Middle frontal gyrus (tissue), 1 donor: ENCODE measurements at regions not wholly inside any gene's neighbourhood (a gene's known extent, or its start where the extent isn't known, plus 50 kb on each side); places are given as distances from the start of the nearest gene placed in this dataset.

ENCODE experiments used
- DNase-seq: peaks from one replicate; pipeline ENCODE4 v3.0.0-alpha.2; 2015; ENCODE audit warnings: low spot score; ENCODE audit errors: extremely low spot score

DNA sequence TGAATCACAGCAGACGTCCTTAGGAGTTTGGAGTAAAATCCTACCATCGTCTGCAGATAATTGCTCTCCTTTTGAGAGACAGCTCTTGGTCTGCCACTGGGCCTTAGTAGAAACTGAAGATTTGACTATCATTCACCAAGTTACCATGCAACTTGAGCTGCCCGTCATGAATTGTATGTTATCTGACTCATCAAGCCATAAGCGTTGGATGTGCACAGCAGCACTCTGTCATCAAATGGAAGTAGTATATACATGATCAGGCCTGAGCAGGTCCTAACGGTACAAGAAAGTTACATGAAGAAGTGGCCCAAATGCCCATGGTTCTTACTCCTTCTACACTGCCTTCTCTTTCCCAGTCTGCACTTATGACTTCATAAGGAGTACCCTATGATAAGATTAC is 317.8 kb downstream of the GPATCH2 start:
- DNase-seq = no peak

- DNase-seq = no peak
These were observed 319.1 kb downstream of the GPATCH2 start for GRCh38 chr1:217311766-217312165.

- DNase-seq = no peak
These were observed 319.6 kb downstream of the GPATCH2 start for GRCh38 chr1:217311269-217311668.

- DNase-seq = no peak
These were observed 349.6 kb downstream of the GPATCH2 start for GRCh38 chr1:217281332-217281731.

- DNase-seq = no peak
These were observed 355.1 kb downstream of the GPATCH2 start for GRCh38 chr1:217275655-217276398.

GRCh38 chr1:217274927-217275654 is 355.8 kb downstream of the GPATCH2 start:
- DNase-seq = no peak

DNA sequence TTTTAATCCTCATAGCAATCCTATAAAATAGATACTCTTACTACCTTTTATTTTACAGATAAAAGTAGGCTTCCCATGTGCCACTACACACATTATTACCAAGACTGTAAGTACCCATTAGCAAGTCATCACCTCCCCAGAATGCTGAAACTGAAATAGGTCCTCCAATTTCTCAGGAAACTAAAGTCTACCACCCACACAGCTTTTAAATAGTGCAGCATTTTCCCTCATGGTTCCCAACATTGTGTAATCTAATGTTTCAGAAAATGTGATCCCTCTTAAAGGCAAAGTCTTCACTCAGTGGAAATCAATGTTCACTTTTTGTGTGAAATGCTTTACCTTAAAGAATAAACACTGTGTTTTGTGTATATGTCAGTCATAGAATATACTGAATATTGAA is 356.5 kb downstream of the GPATCH2 start:
- no peak for DNase-seq

DNA sequence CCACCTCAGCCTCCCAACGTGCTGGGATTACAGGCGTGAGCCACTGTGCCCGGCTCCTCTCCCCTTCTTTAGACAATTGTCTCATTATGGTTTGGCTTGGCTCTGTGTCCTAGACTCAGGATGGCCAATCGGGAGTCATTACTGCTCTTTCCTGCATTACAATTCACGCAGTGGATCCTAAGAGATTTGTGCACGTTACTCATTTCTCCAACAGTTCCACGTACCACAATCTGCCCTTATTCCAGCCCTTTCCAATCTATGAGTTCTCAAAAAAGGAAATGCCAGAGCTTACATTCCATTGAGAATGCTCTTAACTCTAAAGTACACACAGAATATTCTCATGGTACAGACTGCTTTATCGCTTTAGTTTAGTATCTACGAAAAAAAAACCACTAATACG is 357.0 kb downstream of the GPATCH2 start:
- no peak for DNase-seq

- DNase-seq = no peak
These were observed 358.5 kb downstream of the GPATCH2 start for GRCh38 chr1:217272385-217272784.

GRCh38 chr1:217270101-217270500 is 360.8 kb downstream of the GPATCH2 start:
- no peak for DNase-seq

GRCh38 chr1:217268058-217268457 is 362.8 kb downstream of the GPATCH2 start:
- DNase-seq = no peak

DNA sequence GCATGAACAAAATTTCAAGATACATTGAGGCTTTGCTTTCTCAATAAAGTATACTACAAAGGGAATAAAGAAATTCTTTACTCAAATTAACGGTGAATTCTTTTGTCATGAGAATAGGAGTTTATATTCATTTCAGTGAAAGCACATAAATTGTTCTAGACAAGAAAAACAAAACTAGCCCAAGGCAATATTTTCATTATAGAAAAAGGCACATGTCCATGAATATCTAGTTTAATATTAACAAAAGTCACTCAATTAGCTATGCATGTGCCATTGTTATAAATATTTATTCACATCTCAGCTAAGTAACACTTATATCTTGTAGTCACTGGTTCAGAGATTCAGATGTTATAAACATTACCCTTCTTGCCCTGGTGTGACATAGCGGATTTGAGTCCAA is 369.3 kb downstream of the GPATCH2 start:
- DNase-seq = no peak

DNA sequence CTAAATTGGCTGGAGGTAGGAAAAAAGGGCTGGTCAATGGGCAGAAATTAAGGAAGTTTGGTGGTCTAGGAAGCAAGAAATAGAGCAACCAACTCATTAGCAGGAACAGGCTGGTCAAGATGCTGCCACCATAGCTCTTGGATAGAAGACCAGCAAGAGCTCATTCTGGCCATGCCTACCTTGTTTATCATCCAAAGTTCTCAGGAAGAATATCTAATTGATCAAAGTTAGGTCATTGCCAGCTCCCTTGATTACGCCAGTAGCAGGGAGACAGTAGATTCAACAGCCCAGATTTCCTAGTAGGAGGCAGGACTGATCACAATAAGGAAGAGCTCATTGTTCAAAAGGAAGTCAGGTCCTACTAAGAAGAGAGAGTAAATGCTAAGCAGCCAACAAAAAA is 370.2 kb downstream of the GPATCH2 start:
- no peak for DNase-seq

DNA sequence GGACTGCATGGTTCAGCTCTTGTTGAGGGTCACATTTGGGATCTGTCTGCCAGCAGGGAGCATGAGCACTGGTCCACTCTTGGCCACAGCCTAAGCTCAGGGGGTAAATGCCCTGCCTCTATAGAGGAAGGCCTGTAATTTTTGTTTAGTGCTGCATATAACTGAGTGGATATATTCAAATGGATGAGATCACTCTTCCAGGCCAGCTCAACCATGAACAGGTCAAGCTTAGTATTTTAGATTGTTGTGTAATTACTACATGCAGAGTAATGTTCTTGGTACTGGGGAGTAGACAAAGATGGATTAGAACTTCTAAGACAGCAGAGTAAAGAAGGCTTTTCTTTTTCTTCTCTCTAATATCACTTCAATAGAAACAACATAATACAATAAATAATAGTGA is 376.9 kb downstream of the GPATCH2 start:
- no peak for DNase-seq

GRCh38 chr1:217253351-217253750 is 377.5 kb downstream of the GPATCH2 start:
- no peak for DNase-seq

- no peak for DNase-seq
These were observed 379.8 kb downstream of the GPATCH2 start for GRCh38 chr1:217251121-217251520.

DNA sequence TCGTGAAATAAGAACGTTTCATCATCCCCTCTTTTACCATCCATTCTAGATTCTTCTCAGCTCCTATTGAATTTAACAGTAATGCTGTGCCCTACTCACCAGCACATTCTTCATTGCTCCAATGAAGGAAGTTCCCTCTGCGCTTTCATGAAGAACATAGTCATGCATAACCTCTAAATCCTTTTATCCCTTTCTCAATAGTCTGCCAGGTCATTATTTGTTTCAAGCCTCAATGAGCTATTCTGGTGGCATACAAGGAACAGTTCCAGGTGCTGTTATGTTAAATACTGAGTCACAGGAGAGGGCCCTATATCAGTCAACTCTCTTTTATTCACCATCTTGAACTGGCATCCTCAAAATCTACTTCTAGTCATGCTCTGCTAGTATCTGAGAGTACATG is 381.0 kb downstream of the GPATCH2 start:
- no peak for DNase-seq

DNA sequence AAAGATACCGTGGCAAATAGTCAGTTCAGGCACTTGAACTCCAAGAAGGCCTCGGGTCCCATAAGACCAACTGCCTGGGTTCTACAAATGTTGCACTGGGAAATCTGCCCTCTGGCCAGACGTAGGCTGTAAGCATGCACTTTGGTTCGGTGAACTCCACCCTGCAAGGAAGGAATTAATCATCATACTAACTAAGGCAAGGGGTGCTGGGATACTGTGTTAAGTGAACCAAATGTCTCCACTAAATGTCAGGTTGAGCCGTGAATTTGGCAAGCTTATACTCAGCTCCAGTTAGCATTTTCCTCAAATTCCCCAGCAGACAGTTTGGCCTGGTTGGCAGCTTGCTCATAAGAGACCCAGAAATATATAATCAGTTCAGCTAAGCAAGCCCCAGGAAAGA is 385.9 kb downstream of the GPATCH2 start:
- DNase-seq = no peak

DNA sequence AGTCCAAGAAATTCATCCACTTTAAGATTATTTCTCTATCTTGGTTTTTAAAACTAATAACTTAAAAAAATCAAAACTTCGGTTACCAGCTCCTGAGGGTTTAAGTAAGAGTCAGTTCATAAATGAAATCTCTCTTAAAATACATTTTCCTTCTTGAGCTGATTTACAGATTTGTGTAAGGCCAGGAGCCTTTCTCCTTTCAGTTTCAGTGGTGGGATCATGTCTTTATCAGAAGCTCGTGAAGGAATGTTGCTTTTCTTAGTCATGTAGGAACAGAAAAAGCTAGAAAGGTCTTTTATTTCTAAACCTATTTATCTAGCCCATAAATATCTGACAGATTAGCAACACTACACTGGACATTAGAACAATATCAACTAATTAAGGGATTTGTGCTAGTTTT is 390.2 kb downstream of the GPATCH2 start:
- no peak for DNase-seq

GRCh38 chr1:217238945-217239344 is 391.9 kb downstream of the GPATCH2 start:
- DNase-seq = no peak

DNA sequence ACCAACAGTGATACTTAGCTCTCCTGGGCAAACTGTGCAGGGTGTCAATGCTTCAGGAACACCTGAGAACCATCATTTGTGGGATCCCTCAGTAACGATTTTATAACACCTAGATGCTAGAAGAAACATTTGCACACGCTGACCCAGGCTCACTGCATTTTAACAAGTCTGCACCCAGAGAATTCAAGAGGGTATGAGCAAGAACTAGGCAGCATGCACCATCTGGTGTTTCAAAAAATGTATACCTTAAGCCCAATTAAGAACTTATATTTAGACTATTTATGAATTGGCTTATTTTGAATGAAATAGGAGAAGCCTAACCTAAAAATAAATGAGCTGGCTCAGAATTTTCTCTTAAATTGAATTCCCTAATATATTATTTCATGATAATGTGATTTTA is 400.5 kb downstream of the GPATCH2 start:
- no peak for DNase-seq

DNA sequence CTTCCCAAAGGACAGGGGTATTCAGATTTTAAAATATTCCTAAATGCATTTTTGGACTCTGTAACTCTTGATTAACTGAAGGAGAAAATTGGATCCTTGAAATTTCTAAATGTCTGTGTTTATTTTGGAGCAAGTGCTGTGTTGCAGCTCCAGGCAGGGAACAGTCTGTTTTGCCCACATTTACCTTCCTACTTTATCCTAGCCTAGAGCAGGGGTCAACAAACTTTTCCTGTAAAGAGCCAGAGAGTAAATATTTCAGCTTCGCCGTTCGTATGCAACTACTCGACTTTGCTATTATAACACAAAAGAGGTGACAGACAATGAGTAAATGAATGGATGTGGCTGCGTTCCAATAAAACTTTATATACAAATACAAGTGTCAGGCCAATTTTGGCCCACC is 402.2 kb downstream of the GPATCH2 start:
- no peak for DNase-seq

DNA sequence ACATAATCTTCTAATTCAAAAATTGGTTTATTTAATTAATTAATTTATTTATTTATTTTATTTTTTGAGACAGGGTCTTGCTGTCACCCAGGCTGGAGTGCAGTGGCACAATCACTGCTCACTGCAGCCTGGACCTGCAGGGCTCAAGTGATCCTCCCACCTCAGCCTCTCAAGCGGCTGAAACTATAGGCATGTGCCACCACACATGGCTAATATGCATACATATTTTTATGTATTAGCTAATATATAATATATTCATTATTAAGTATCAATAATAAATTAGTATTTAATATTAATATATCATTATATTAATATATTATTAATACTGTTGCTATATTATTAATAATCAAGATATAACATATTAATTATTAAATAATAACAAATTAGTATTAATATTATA is 406.7 kb downstream of the GPATCH2 start:
- no peak for DNase-seq
